Lower leg skin (tissue), 4 donors: ENCODE measurements at regions not wholly inside any gene's neighbourhood (a gene's known extent, or its start where the extent isn't known, plus 50 kb on each side); places are given as distances from the start of the nearest gene placed in this dataset.

Experiments
- DNase-seq, 2 donors: peaks; one replicate each; pipeline ENCODE4 v3.0.0-alpha.2; 2019; ENCODE audit warnings: low spot score in 2 of 2
- H3K4me3 ChIP-seq: fragments of 200-600 bp; sonication (generic); 2 replicates; pipeline ENCODE4 v1.5.1; 2017; ENCODE audit warnings: mild to moderate bottlenecking, low read depth; ENCODE audit not compliant: poor library complexity, severe bottlenecking
- POLR2A ChIP-seq, 2 donors: fragments of 450-650 bp; IDR thresholded peaks; one replicate each; pipeline ENCODE4 v1.6.1; 2016 to 2017; ENCODE audit warnings: antibody characterized with exemption in 2 of 2, mild to moderate bottlenecking in 1 of 2, moderate library complexity in 1 of 2
- WGBS, 2 donors: methylation state at CpG; one replicate each; pipeline ENCODE4 v1.1.5; 2018; 5-methylcytosine and 5-hydroxymethylcytosine counted together
- intact Hi-C: fragments of 100-400 bp; cut with DNase I; formaldehyde crosslinking; loops from one replicate; pipeline ENCODE4 v1.15.0; 2023; ENCODE audit warnings: low total_unique reads
- TF ChIP-seq, protein P1 (sequence below), 3 donors: fragments of 450-650 bp; IDR thresholded peaks; one replicate each; pipeline ENCODE4 v1.5.1; 2016; ENCODE audit warnings: antibody characterized with exemption in 3 of 3, mild to moderate bottlenecking in 3 of 3, moderate library complexity in 2 of 3

DNA sequence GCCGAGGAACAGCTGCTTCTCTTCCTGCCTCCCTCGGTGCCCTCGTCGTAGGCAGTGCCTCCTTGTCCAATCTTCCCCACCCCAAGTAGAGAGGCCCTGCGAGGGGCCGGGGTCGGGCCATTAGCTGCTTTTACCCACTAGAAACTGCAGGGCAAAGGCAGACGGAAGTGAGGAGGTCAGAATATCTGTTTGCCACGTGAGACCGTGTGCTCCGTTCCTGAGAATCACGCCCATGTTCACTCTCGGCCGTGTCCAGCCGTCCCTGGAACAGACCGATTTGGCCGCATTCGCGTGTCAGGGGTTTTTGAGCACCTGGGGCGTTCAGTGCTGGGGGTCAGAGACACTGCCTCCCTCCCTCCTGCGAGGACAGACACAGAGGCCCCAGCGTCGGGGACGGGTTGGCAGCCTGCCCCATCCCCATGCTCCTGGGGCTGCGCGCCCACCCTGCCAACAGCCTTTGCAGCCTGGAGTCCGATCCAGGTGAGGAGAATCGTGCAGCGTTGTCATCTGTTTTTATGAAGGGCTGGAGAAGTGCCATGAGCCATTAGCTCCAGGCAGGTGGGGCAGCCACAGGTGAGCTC lies 982.2 kb downstream of the BRD1 start:
- WGBS, 2 donors = 70 to 80% methylated on average over 23 to 29 of the region's 29 CpGs
- DNase-seq = no peak
- TF ChIP-seq POLR2A (IDR thresholded peaks at IDR 0.05) = no peak
- TF ChIP-seq, protein P1, sequence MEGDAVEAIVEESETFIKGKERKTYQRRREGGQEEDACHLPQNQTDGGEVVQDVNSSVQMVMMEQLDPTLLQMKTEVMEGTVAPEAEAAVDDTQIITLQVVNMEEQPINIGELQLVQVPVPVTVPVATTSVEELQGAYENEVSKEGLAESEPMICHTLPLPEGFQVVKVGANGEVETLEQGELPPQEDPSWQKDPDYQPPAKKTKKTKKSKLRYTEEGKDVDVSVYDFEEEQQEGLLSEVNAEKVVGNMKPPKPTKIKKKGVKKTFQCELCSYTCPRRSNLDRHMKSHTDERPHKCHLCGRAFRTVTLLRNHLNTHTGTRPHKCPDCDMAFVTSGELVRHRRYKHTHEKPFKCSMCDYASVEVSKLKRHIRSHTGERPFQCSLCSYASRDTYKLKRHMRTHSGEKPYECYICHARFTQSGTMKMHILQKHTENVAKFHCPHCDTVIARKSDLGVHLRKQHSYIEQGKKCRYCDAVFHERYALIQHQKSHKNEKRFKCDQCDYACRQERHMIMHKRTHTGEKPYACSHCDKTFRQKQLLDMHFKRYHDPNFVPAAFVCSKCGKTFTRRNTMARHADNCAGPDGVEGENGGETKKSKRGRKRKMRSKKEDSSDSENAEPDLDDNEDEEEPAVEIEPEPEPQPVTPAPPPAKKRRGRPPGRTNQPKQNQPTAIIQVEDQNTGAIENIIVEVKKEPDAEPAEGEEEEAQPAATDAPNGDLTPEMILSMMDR (IDR thresholded peaks at IDR 0.05) = no peak
- no peak overlapping the region for H3K4me3 ChIP-seq
- intact Hi-C loops = no loop called here

DNA sequence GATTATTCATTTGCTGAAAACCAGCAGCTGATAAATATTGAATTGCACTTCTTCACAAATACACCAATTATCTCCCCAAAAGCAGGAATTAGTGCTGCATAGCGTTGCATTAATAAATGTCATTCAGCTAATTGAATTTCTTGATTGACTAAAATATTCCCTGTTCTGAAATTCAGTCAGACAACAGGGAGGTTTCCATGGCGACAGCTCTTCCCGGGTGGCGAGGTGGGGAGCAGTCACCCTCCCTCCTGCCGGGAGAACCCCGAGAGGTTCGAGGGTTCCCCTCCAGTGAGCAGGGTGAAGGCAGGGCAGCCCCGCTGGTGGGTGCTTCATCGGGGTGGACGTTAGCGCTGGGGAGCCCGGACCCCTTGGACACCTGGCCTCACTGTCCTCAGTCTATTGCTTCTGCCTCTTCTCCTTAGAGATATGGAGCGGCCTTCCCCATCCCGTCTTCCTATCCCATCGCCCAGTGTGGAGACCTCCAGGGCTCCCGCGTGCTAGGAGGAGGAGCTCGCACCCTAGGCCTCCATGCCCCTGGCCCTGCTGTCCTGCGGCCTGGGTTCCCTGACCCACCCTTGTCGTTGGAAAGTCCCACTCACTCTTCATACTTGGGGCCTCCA lies 983.5 kb downstream of the BRD1 start:
- no peak for TF ChIP-seq POLR2A (IDR thresholded peaks at IDR 0.05)
- TF ChIP-seq, protein P1 (IDR thresholded peaks at IDR 0.05) = no peak
- 77 to 78% methylated on average over 20 of the region's 20 CpGs for WGBS, 2 donors
- intact Hi-C loops = no loop called here
- no peak overlapping the region for H3K4me3 ChIP-seq
- DNase-seq = no peak

- no peak for TF ChIP-seq POLR2A (IDR thresholded peaks at IDR 0.05)
- TF ChIP-seq, protein P1 (IDR thresholded peaks at IDR 0.05) = no peak
- H3K4me3 ChIP-seq = no peak overlapping the region
- intact Hi-C loops = no loop called here
- DNase-seq = no peak
- WGBS, 2 donors = 46 to 50% methylated on average over 9 of the region's 9 CpGs
Measured at GRCh38 chr22:48843640-48844039, 984.0 kb downstream of the BRD1 start.

DNA sequence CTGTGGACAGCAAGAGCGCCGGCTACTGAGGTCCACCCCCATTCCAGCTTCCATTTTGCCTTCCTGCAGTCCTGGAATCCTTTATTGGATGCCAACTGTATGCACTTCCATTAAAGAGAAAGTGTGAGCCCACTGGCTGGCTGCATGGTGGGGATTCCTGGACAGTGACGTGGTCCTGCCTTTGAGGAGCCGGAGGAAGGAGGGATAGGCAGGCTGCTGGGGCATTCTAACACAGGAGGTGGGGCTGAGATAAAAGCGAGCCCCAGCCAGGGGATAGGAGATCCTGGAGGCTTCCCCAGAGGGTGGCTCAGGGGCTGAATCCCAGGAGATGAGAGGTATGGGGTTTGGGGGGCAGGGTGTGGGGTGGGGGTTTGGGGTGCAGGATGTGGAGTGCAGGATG lies 984.7 kb downstream of the BRD1 start:
- no peak overlapping the region for H3K4me3 ChIP-seq
- no peak for DNase-seq
- TF ChIP-seq, protein P1 (IDR thresholded peaks at IDR 0.05) = no peak
- no peak for TF ChIP-seq POLR2A (IDR thresholded peaks at IDR 0.05)
- intact Hi-C loops = no loop called here
- 62 to 67% methylated on average over 5 of the region's 5 CpGs for WGBS, 2 donors

DNA sequence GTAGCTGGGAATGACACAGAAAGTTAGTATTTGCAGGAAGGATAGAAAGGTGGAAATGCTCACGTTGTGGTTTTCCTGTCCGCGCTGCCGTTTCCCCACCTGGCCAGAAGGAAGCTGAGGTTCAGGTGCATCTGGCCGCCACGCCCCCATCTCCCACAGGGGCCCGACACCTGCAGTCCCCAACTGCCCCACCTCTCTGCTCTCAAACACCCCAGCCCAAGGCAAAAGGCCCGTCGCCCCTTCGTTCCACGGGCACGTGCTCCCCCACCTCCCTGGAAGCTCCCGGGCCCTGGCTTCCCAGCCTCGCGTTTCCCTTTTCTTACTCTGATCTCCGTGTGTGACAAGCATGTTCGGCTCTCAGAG lies 985.1 kb downstream of the BRD1 start:
- DNase-seq = no peak
- no peak overlapping the region for H3K4me3 ChIP-seq
- 55 to 61% methylated on average over 17 of the region's 17 CpGs for WGBS, 2 donors
- no peak for TF ChIP-seq POLR2A (IDR thresholded peaks at IDR 0.05)
- TF ChIP-seq, protein P1 (IDR thresholded peaks at IDR 0.05) = no peak
- intact Hi-C loops = no loop called here
